OCI-LY7 (cell line): ENCODE measurements at regions not wholly inside any gene's neighbourhood (a gene's known extent, or its start where the extent isn't known, plus 50 kb on each side); places are given as distances from the start of the nearest gene placed in this dataset.

Source experiments
- BruUV-seq: library from RNA; stranded (reverse); fragments of 400-500 nt; replicated peaks from 2 replicates; lab custom pipeline; 2021; lab: Mats Ljungman, UMichigan
- CTCF ChIA-PET: fragments of 300-600 bp; sonication (Branson Sonifier 250); formaldehyde crosslinking; loops from one replicate; lab custom pipeline; 2022; ENCODE audit warnings: antibody characterized with exemption; ENCODE audit not compliant: unreplicated experiment; lab: Charles Lee
- POLR2A ChIA-PET: fragments of 300-600 bp; sonication (Branson Sonifier 250); formaldehyde crosslinking; loops from one replicate; lab custom pipeline; 2022; ENCODE audit warnings: antibody characterized with exemption; lab: Charles Lee
- DNase-seq: peaks from one replicate; pipeline ENCODE4 v3.0.0-alpha.2; 2015; ENCODE audit warnings: low spot score
- H2AFZ ChIP-seq: fragments of 200-600 bp; sonication (generic), shearing (Covaris generic); 2 replicates; pipeline ENCODE4 v1.6.1; 2014; ENCODE audit warnings: mild to moderate bottlenecking, antibody characterized with exemption, low read length, moderate library complexity
- H3K27ac ChIP-seq: fragments of 200-600 bp; sonication (generic); 2 replicates; pipeline ENCODE4 v1.5.1; 2014; ENCODE audit warnings: mixed run types, low read depth, mild to moderate bottlenecking, moderate library complexity, low read length, inconsistent platforms; ENCODE audit not compliant: poor library complexity, severe bottlenecking
- H3K36me3 ChIP-seq: fragments of 200-600 bp; sonication (generic); 2 replicates; pipeline ENCODE4 v1.6.1; 2014; ENCODE audit warnings: mild to moderate bottlenecking, antibody characterized with exemption, low read length, moderate library complexity, mixed read lengths; ENCODE audit not compliant: insufficient read depth
- H3K4me1 ChIP-seq: fragments of 200-600 bp; sonication (generic); 2 replicates; pipeline ENCODE4 v1.5.1; 2014; ENCODE audit warnings: mild to moderate bottlenecking, low read length; ENCODE audit not compliant: insufficient read depth, poor library complexity, severe bottlenecking
- H3K4me2 ChIP-seq: fragments of 200-600 bp; sonication (generic); 2 replicates; pipeline ENCODE4 v1.6.1; 2014; ENCODE audit warnings: mild to moderate bottlenecking, low read length
- H3K4me3 ChIP-seq: fragments of 200-600 bp; sonication (generic); 2 replicates; pipeline ENCODE4 v1.5.1; 2014; ENCODE audit warnings: mild to moderate bottlenecking, low read depth, low read length; ENCODE audit not compliant: poor library complexity, severe bottlenecking
- H3K79me2 ChIP-seq: fragments of 200-600 bp; sonication (generic); 2 replicates; pipeline ENCODE4 v1.6.1; 2016; ENCODE audit warnings: low read depth, mild to moderate bottlenecking, low read length, moderate library complexity, mixed read lengths; ENCODE audit not compliant: insufficient read depth
- H3K9me2 ChIP-seq: fragments of 200-600 bp; sonication (generic); 2 replicates; pipeline ENCODE4 v1.6.1; 2016; ENCODE audit warnings: mild to moderate bottlenecking, low read length, mixed read lengths; ENCODE audit not compliant: insufficient read depth
- H3K9me3 ChIP-seq: fragments of 200-600 bp; sonication (generic); 2 replicates; pipeline ENCODE4 v1.6.1; 2014; ENCODE audit warnings: mild to moderate bottlenecking, mixed run types, low read length, mixed read lengths
- H4K20me1 ChIP-seq: fragments of 200-600 bp; sonication (generic); 2 replicates; pipeline ENCODE4 v1.6.1; 2014; ENCODE audit warnings: mild to moderate bottlenecking, antibody characterized with exemption, low read length, moderate library complexity, mixed read lengths; ENCODE audit not compliant: insufficient read depth
- EZH2phosphoT487 ChIP-seq: fragments of 200-600 bp; sonication (generic); IDR thresholded peaks from 2 replicates; pipeline ENCODE4 v1.6.1; 2018; ENCODE audit warnings: low read depth, borderline replicate concordance, mild to moderate bottlenecking, mixed run types, antibody characterized with exemption, low read length, moderate library complexity, mixed read lengths
- intact Hi-C: fragments of 100-400 bp; cut with micrococcal nuclease; formaldehyde crosslinking; loops from one replicate; pipeline ENCODE4 v1.10.0; 2022; ENCODE audit not compliant: unreplicated experiment
- TF ChIP-seq, protein P1 (sequence below): fragments of 200-600 bp; sonication (generic); conservative IDR thresholded peaks from 2 replicates; pipeline ENCODE4 v1.5.1; 2014; ENCODE audit warnings: mild to moderate bottlenecking, antibody characterized with exemption, low read length, moderate library complexity, mixed read lengths

DNA sequence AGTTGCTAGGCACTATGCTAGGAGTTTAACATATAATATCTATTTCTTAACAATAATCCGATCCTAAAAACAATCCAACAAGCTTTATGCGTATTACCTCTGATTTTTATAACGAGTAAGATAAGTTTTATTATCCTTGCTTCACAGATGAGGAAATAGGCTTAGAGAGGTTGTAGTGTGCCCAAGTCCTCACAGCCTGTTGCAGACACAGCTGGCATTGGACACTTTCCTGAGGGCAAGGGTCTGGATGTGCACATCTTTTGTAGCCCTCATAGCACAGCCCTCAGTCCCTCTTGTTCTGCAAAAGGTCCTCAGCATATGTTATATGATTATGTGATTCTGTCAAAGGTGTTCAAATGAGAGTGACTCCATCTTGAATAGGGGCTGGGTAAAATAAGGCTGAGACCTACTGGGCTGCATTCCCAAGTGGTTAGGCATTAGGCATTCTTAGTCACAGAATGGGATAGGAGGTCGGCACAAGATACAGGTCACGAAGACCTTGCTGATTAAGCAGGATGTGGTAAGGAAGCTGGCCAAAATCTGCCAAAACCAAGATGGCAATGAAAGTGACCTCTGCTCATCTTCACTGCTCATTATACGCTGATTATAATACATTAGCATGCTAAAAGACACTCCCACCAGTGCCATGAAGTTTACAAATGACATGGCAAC is 75.7 kb upstream of the F3 start:
- H3K9me2 ChIP-seq = no peaks in the 10 kb centered on the region
- no peaks in the 10 kb centered on the region for H3K9me3 ChIP-seq
- no peak overlapping the region for H3K4me3 ChIP-seq
- no peaks in the 10 kb centered on the region for H4K20me1 ChIP-seq
- TF ChIP-seq, protein P1, sequence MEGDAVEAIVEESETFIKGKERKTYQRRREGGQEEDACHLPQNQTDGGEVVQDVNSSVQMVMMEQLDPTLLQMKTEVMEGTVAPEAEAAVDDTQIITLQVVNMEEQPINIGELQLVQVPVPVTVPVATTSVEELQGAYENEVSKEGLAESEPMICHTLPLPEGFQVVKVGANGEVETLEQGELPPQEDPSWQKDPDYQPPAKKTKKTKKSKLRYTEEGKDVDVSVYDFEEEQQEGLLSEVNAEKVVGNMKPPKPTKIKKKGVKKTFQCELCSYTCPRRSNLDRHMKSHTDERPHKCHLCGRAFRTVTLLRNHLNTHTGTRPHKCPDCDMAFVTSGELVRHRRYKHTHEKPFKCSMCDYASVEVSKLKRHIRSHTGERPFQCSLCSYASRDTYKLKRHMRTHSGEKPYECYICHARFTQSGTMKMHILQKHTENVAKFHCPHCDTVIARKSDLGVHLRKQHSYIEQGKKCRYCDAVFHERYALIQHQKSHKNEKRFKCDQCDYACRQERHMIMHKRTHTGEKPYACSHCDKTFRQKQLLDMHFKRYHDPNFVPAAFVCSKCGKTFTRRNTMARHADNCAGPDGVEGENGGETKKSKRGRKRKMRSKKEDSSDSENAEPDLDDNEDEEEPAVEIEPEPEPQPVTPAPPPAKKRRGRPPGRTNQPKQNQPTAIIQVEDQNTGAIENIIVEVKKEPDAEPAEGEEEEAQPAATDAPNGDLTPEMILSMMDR = no peak
- no peak for TF ChIP-seq EZH2phosphoT487
- H3K4me1 ChIP-seq = no peaks in the 10 kb centered on the region
- no peaks in the 10 kb centered on the region for H3K79me2 ChIP-seq
- H2AFZ ChIP-seq = no peak overlapping the region
- no peak for DNase-seq
- CTCF ChIA-PET = no interaction called here
- H3K36me3 ChIP-seq = no peaks in the 10 kb centered on the region
- intact Hi-C loops = no loop called here
- H3K27ac ChIP-seq = no peak overlapping the region
- POLR2A ChIA-PET = interaction anchor here (0.7 kb wide), 1 partner anchor 616 kb away, joined by 10 read pairs; no protein-coding TSS in a partner anchor
- no peak overlapping the region for H3K4me2 ChIP-seq
- no TSS peak for BruUV-seq

DNA sequence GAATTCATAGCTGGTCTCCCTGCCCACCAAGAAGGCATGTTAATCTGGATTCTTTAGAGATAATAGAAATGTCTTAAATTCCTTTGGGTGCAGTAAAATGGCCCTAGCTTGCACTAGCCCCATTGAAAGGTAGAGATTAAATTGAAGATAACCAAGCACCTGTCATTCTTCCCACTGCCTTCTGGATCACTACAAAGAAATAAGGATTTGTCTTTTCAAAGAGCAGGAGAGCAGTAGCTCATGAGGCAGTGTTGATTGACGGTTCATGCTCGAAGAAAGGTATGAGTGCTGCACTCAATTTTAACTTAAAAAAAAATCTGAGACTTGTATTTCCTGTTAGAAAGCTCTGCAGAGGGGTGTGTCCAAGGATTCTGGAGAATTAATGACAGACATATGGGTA is 74.9 kb upstream of the F3 start:
- POLR2A ChIA-PET = no interaction called here
- no TSS peak for BruUV-seq
- H3K9me3 ChIP-seq = no peaks in the 10 kb centered on the region

DNA sequence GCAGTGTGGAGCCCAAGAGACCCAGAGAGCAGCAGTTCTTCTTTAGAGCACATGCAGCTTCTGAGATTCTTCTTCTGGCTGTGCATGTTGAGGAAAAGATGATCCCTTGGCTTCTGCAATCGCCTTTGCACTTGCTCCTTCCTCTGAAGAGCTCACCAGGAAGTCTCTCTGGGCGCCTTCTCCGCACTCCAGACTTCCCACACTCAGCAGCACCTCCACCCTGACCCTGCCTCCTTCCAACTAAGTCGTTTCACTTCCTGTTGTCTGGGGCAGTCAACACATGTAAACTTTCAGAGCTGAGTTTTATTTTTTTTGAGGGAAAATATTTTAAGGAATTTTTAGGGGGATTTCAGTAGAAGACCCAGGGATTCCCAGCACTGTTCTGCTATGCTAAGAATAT is 73.4 kb upstream of the F3 start:
- Histone ChIP-seq H3K4me2 (no peak overlapping the region), H3K9me2 (no peaks in the 10 kb centered on the region), H3K4me1 (no peaks in the 10 kb centered on the region), H3K36me3 (no peaks in the 10 kb centered on the region), H2AFZ (no peak overlapping the region), H3K27ac (no peak overlapping the region), H3K79me2 (no peaks in the 10 kb centered on the region), H4K20me1 (no peaks in the 10 kb centered on the region), H3K9me3 (no peaks in the 10 kb centered on the region), H3K4me3 (no peak overlapping the region)
- POLR2A ChIA-PET = no interaction called here
- CTCF ChIA-PET = no interaction called here
- intact Hi-C loops = no loop called here
- TF ChIP-seq, protein P1 = no peak
- no peak for TF ChIP-seq EZH2phosphoT487
- BruUV-seq = no TSS peak
- DNase-seq = no peak

More for the DNA sequence above, 74.9 kb upstream of the F3 start:
- H3K4me1 ChIP-seq = no peaks in the 10 kb centered on the region
- CTCF ChIA-PET = no interaction called here
- H3K36me3 ChIP-seq = no peaks in the 10 kb centered on the region
- H3K9me2 ChIP-seq = no peaks in the 10 kb centered on the region
- no peak overlapping the region for H3K4me3 ChIP-seq
- no peak for DNase-seq
- no peak overlapping the region for H2AFZ ChIP-seq
- TF ChIP-seq, protein P1 = no peak
- TF ChIP-seq EZH2phosphoT487 = no peak
- H3K4me2 ChIP-seq = no peak overlapping the region
- no peaks in the 10 kb centered on the region for H3K79me2 ChIP-seq
- intact Hi-C loops = no loop called here
- H4K20me1 ChIP-seq = no peaks in the 10 kb centered on the region
- no peak overlapping the region for H3K27ac ChIP-seq
